ENCODE measurements at regions not wholly inside any gene's neighbourhood (a gene's known extent, or its start where the extent isn't known, plus 50 kb on each side); places are given as distances from the start of the nearest gene placed in this dataset.
"Not testable (repeated sequence)": the region's sequence is repeated elsewhere in the genome, so short reads cannot be mapped to it uniquely, and the experiment has no call there.

DNA sequence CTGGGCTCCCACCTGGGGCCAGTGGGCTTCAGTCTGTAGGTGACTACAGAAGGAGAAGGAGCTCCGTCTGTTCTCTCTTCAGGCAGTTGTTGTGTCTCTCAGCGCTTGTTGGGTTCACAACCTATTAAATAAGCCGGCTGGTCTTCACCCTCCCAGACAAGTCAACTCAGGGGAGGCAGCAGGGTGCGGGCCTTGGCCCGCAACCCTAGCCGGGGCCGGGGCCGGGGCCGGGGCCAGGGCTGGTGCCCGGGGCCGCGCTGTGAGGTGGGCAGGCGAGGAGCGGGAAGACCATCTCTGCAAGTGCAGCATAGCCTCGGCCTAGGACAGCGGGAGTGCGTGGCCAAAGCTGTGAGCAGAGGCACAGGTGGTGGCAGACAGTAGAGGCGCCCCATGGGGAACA, 95.1 kb upstream of the PTPN20 start:
- not testable (repeated sequence) for DNase-seq

DNA sequence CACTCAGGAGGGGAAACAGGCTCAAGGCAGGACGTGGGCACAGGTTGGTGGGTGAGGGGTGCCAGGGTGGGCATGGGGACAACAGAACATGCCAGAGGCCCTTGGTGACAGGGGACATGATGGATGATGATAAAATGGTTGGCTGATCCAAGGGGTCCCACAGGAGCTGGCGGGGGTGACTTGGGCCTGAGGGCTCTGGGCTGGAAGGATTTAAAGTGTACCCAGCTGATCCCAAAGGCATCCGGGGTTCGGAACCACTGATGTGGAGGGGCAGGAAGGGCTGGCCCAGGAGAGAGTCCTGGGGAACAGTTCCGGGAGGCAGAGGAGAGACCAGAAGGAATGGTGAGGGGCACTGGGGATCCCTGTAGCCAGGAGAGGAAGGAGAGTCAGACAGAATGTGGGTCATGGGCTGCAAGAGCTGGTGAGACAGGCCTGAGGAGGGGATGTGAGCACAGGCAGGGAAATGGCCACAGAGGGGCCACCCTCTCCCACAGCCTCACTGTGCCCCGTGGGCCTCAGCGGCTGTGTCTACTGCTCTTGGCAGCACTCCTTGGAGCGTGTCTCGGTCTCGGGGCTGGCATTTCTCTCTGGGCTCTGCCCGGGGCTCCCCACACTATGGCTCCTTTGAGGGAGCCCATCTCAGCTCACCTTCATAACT, 70.7 kb upstream of the PTPN20 start:
- not testable (repeated sequence) for DNase-seq

DNA sequence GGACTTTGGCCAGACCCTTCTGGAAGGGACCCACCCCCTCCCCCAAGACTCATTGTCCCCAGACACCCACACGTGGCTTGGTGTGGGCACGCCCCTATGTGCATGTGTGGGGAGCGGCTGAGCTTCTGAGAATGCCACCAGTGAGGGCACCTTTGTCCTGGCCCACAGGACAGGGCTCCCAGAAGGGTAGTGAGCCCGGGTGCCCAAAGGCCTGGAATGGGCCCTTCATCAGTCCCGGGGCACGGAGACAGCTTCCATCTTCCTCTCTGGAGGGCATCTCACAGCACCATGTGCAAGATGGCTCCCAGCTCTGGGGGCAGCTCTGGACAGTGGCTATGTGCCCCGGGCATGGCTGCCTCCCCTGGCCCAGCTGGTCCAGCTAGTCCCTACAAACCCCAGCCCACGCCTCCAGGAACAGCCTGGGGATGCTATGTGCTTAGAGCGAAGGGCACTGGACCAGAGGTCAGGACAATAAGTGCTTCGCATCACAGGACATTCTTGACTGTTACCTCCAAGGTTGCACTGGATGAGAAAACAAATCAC, 70.1 kb upstream of the PTPN20 start:
- not testable (repeated sequence) for DNase-seq

DNA sequence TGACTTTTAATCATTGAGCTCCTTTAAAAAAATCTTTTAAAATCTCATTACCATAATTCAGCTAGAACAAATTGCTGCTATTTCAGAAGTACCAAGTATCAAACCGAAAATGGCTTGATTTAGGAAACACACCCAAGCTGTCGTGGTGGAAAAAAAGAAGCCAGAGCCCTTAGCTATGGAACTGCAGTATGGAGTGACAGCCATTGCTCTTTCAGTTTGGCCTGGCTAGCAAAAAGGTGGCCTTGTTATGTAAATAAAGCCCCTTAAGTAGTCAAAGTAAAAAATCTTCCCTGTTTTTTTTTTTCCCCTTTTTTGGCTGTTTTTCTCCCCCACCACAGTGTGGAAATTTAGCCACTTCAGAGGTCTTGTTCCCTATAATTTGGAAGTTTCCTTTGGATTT, 66.0 kb upstream of the PTPN20 start:
- DNase-seq: not testable (repeated sequence)

DNA sequence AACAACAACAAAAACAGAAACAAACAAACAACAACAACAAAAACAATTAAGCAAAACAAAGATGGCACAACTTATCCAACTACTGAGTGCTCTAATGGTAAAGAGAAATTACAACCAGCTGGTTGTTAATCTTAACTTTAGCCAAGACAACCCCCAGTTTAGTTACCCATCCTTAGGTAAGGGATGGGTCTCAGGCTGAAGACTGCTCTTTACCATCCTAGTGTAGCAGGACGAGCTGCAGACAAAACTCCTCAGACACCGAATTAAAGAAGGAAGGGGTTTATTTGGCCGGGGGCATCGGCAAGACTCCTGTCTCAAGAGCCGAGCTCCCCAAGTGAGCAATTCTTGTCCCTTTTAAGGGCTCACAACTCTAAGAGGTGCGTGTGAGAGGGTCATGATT, 65.6 kb upstream of the PTPN20 start:
- not testable (repeated sequence) for DNase-seq

DNA sequence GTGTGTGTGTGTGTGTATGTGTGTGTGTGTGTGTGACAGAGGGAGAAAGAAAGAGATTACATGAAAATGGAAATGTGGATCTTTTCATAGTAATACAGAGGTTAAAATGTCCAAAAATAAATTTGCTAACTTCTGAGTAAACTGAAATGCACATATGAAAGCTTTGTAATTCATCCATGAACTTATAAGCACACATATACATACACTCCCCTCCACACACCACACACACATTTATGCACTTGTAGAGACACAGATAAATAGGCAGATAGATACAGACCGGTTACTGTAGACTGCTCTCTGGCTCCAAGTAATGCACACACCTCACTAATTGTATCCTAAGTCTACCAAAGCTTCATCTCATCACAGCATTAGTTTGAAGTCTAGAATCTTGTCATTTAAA, 50.5 kb upstream of the PTPN20 start:
- DNase-seq: not testable (repeated sequence)
